Spleen (tissue), 11 donors: ENCODE measurements at regions not wholly inside any gene's neighbourhood (a gene's known extent, or its start where the extent isn't known, plus 50 kb on each side); places are given as distances from the start of the nearest gene placed in this dataset.
"Not testable (repeated sequence)": the region's sequence is repeated elsewhere in the genome, so short reads cannot be mapped to it uniquely, and the experiment has no call there.

ENCODE experiments used
- DNase-seq: peaks from one replicate; pipeline ENCODE4 v3.0.0-alpha.2; 2020
- H3K27ac ChIP-seq, 8 donors: fragments of 200-600 bp; sonication (generic) in 7 of 8; 1 replicate in 4 of 8; 2 replicates in 4 of 8; pipeline versions ENCODE4 v1.5.0 to v1.8.0; 2016 to 2021; ENCODE audit warnings: inconsistent platforms in 4 of 8, mild to moderate bottlenecking in 4 of 8, moderate library complexity in 1 of 8
- H3K27me3 ChIP-seq, 7 donors: fragments of 200-600 bp; sonication (generic) in 6 of 7; replicated peaks in 1 of 7; 1 replicate in 4 of 7; 2 replicates in 3 of 7; pipeline versions ENCODE4 v1.5.0 to v1.8.0; 2016 to 2021; ENCODE audit warnings: inconsistent platforms in 3 of 7, mild to moderate bottlenecking in 1 of 7
- H3K36me3 ChIP-seq, 6 donors: fragments of 200-600 bp; sonication (generic) in 5 of 6; 1 replicate in 4 of 6; 2 replicates in 2 of 6; pipeline versions ENCODE4 v1.5.0 to v1.8.0; 2016 to 2021; ENCODE audit warnings: inconsistent platforms in 2 of 6
- H3K4me1 ChIP-seq, 6 donors: fragments of 200-600 bp; sonication (generic) in 5 of 6; 1 replicate in 3 of 6; 2 replicates in 3 of 6; pipeline versions ENCODE4 v1.5.0 to v1.8.0; 2016 to 2021; ENCODE audit warnings: inconsistent platforms in 3 of 6
- H3K4me3 ChIP-seq, 8 donors: fragments of 200-600 bp; sonication (generic) in 7 of 8; 1 replicate in 4 of 8; 2 replicates in 4 of 8; pipeline versions ENCODE4 v1.5.0 to v1.8.0; 2016 to 2021; ENCODE audit warnings: inconsistent platforms in 4 of 8, mild to moderate bottlenecking in 4 of 8, moderate library complexity in 2 of 8
- H3K9me3 ChIP-seq, 8 donors: fragments of 200-600 bp; sonication (generic) in 7 of 8; 1 replicate in 4 of 8; 2 replicates in 4 of 8; pipeline versions ENCODE4 v1.5.0 to v1.8.0; 2016 to 2021; ENCODE audit warnings: inconsistent platforms in 4 of 8
- POLR2A ChIP-seq, 3 donors: fragments of 450-650 bp; IDR thresholded peaks; one replicate each; pipeline ENCODE4 v1.5.1; 2017; ENCODE audit warnings: antibody characterized with exemption in 3 of 3, mild to moderate bottlenecking in 1 of 3
- POLR2AphosphoS5 ChIP-seq, 3 donors: sonication (generic); formaldehyde crosslinking; IDR thresholded peaks; one replicate each; pipeline ENCODE4 v1.5.1; 2017; ENCODE audit warnings: antibody characterized with exemption in 3 of 3
- WGBS, 5 donors: extraction: QIAGEN DNeasy Blood & Tissue Kit in 3 of 5; methylation state at CpG; one replicate each; pipeline versions ENCODE4 v1.1.5 to v1.1.7; 2013 to 2018; 5-methylcytosine and 5-hydroxymethylcytosine counted together
- intact Hi-C: fragments of 100-400 bp; cut with DNase I; formaldehyde crosslinking; loops from one replicate; pipeline ENCODE4 v1.15.0; 2023; ENCODE audit warnings: low total_unique reads
- TF ChIP-seq, protein P1 (sequence below), 11 experiments: fragments of 200-600 bp in 7 of 11; fragments of 450-650 bp in 4 of 11; sonication (generic) in 4 of 11; IDR thresholded peaks in 8 of 11; conservative IDR thresholded peaks in 3 of 11; 1 replicate in 7 of 11; 2 replicates in 4 of 11; pipeline versions ENCODE4 v1.4.0 to v1.8.0; 2016 to 2021; ENCODE audit warnings: antibody characterized with exemption in 11 of 11, inconsistent platforms in 4 of 11, mild to moderate bottlenecking in 1 of 11
- donor health status: healthy with polysubstance abuse.
- donor health status: DM: no; HTN: no; CAD: no; lungs with moderate emphysema.
- donor health status: DM: no; HTN: no; CAD: no.
- donor health status: Bipolar disorder and iron deficiency.
- donor health status: healthy.
- donor health status: DM: no; HTN: no; CAD: no.
- donor health status: DM: yes; HTN: yes; CAD: no.

DNA sequence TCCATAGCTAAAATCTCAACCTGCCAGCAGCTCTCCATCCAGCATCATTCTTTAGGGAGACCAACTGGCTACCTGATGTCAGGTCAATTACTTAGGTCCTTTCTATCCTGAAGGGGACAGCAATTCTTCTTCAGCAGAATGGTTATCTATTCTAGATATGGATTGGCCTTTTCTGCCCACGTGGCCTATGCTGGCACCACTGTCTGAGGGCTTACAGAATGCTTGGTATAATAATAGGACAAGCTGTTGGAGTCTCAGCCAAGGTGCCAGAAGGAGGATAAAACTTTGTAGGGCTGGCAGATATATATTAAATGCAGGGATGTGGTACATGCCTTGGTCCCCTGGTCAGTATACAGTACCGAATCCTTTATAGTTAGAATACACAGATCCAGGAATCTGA lies 89.8 kb upstream of the C1GALT1C1 start:
- no peak for DNase-seq
- H3K4me1 ChIP-seq = no peaks in the 10 kb centered on the region
- H3K4me3 ChIP-seq = no peak overlapping the region
- 58 to 84% (median 71%) methylated on average over 2 of the region's 2 CpGs for WGBS, 5 donors
- no peaks in the 10 kb centered on the region for H3K27me3 ChIP-seq
- H3K27ac ChIP-seq = no peak overlapping the region
- peaks cover 0 to 6% (median 0%) of the 10 kb centered on the region in 8 donors for H3K9me3 ChIP-seq
- TF ChIP-seq POLR2A (IDR thresholded peaks at IDR 0.05) (no peak), POLR2AphosphoS5 (IDR thresholded peaks at IDR 0.05) (no peak)
- TF ChIP-seq, protein P1, sequence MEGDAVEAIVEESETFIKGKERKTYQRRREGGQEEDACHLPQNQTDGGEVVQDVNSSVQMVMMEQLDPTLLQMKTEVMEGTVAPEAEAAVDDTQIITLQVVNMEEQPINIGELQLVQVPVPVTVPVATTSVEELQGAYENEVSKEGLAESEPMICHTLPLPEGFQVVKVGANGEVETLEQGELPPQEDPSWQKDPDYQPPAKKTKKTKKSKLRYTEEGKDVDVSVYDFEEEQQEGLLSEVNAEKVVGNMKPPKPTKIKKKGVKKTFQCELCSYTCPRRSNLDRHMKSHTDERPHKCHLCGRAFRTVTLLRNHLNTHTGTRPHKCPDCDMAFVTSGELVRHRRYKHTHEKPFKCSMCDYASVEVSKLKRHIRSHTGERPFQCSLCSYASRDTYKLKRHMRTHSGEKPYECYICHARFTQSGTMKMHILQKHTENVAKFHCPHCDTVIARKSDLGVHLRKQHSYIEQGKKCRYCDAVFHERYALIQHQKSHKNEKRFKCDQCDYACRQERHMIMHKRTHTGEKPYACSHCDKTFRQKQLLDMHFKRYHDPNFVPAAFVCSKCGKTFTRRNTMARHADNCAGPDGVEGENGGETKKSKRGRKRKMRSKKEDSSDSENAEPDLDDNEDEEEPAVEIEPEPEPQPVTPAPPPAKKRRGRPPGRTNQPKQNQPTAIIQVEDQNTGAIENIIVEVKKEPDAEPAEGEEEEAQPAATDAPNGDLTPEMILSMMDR (IDR thresholded peaks at IDR 0.05 in 8 of 11, conservative IDR thresholded peaks at IDR 0.05 in 3 of 11) = no peak
- intact Hi-C loops = no loop called here
- H3K36me3 ChIP-seq = no peaks in the 10 kb centered on the region

DNA sequence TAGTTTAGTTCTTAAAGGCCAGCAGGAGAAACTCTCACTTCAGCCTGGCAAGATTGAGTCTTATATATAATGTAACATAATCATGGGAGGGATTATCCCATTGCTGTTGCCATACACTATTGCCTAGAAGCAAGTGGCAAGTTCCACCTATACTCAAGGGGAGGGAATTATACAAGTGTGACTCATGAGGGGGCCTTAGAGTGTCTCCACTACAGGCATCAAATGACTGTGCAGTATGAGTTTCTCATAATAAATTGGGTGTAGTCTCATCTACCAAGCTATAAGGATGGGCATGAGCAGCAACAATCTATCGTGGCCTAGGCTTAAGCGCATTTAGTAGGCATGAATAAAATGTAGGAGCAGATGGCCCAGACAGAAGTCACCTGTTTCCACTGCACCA lies 89.1 kb upstream of the C1GALT1C1 start:
- peaks cover 0 to 6% (median 0%) of the 10 kb centered on the region in 8 donors for H3K9me3 ChIP-seq
- no peaks in the 10 kb centered on the region for H3K4me1 ChIP-seq
- DNase-seq = no peak
- TF ChIP-seq POLR2AphosphoS5 (IDR thresholded peaks at IDR 0.05) (no peak), POLR2A (IDR thresholded peaks at IDR 0.05) (no peak)
- TF ChIP-seq, protein P1 (IDR thresholded peaks at IDR 0.05 in 8 of 11, conservative IDR thresholded peaks at IDR 0.05 in 3 of 11) = no peak
- no peaks in the 10 kb centered on the region for H3K27me3 ChIP-seq
- intact Hi-C loops = no loop called here
- H3K4me3 ChIP-seq = no peak overlapping the region
- H3K36me3 ChIP-seq = no peaks in the 10 kb centered on the region
- no peak overlapping the region for H3K27ac ChIP-seq
- WGBS, 5 donors = 67 to 100% (median 88%) methylated on average over 2 of the region's 2 CpGs

DNA sequence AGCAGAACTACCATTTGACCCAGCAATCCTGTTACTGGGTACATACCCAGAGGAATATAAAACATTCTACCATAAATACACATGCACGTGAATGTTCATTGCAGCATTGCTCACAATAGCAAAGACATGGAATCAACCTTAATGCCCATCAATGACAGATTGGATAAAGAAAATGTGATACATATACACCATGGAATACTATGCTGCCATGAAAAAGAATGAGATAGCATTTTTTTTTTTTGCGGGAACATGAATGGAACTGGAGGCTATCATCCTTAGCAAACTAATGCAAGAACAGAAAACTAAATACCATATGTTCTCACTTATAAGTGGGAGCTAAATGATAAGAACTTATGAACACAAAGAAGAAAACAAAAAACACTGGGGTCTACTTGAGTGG lies 72.5 kb upstream of the C1GALT1C1 start:
- H3K4me1 ChIP-seq, H3K36me3 ChIP-seq, DNase-seq, H3K27me3 ChIP-seq, H3K27ac ChIP-seq, H3K4me3 ChIP-seq, intact Hi-C loops: not testable (repeated sequence)
- 85 to 98% (median 89%) methylated on average over 2 of the region's 2 CpGs for WGBS, 5 donors
- peaks cover 0 to 16% (median 0%) of the 10 kb centered on the region in 8 donors for H3K9me3 ChIP-seq

DNA sequence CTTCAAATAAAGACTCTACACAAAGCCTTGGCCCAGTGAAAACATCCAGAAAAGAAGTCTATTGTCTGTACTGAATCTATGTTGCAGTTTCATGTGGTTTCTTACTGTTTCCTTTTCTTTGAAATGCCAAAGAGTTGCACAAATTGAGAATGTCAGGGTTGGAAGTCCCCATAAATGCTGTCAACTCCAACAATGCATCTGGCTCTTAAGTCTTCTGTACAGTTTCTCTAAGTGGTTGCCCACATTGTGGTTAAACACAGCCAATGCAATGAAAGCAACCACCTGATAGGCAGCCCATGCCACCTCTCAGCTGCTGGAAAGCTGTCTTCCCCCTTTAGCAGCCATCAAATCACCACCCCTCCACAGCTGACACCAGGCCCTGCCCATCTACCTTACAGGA lies 67.2 kb upstream of the C1GALT1C1 start:
- Histone ChIP-seq H3K4me1 (no peaks in the 10 kb centered on the region), H3K9me3 (peaks cover 0 to 11% (median 0%) of the 10 kb centered on the region in 8 donors), H3K27me3 (peaks cover 0 to 6% (median 0%) of the 10 kb centered on the region in 7 donors), H3K36me3 (no peaks in the 10 kb centered on the region), H3K4me3 (no peak overlapping the region), H3K27ac (no peak overlapping the region)
- TF ChIP-seq POLR2A (IDR thresholded peaks at IDR 0.05) (no peak), POLR2AphosphoS5 (IDR thresholded peaks at IDR 0.05) (no peak)
- TF ChIP-seq, protein P1 (IDR thresholded peaks at IDR 0.05 in 8 of 11, conservative IDR thresholded peaks at IDR 0.05 in 3 of 11) = no peak
- no peak for DNase-seq
- intact Hi-C loops = no loop called here

DNA sequence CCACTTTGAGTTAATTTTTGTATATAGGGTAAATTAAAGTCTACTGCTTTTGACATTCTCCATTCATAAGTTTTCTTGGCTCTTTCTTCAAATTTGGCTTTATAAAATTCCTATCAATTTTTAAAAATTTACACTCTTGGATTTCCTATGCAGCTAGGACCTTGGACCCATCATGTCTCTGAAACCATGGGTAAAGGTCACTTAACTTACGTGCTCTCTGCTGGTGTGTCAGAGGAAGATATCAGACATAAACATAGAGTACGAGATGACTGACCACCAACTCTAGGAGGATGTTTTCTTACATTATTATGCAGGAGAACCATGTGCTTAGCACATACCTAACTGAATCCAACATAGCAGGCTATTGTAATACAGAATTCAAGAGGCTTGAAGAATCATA lies 62.5 kb upstream of the C1GALT1C1 start:
- DNase-seq = no peak
- H3K4me1 ChIP-seq = no peaks in the 10 kb centered on the region
- no peaks in the 10 kb centered on the region for H3K9me3 ChIP-seq
- no peak overlapping the region for H3K27ac ChIP-seq
- H3K27me3 ChIP-seq = peaks cover 0 to 6% (median 0%) of the 10 kb centered on the region in 7 donors
- intact Hi-C loops = no loop called here
- no peaks in the 10 kb centered on the region for H3K36me3 ChIP-seq
- TF ChIP-seq POLR2AphosphoS5 (IDR thresholded peaks at IDR 0.05) (no peak), POLR2A (IDR thresholded peaks at IDR 0.05) (no peak)
- TF ChIP-seq, protein P1 (IDR thresholded peaks at IDR 0.05 in 8 of 11, conservative IDR thresholded peaks at IDR 0.05 in 3 of 11) = no peak
- H3K4me3 ChIP-seq = no peak overlapping the region
- 57 to 90% (median 81%) methylated on average over 2 of the region's 2 CpGs for WGBS, 5 donors
